ENCODE measurements at regions not wholly inside any gene's neighbourhood (a gene's known extent, or its start where the extent isn't known, plus 50 kb on each side); places are given as distances from the start of the nearest gene placed in this dataset.
"Not testable (repeated sequence)": the region's sequence is repeated elsewhere in the genome, so short reads cannot be mapped to it uniquely, and the experiment has no call there.

DNA sequence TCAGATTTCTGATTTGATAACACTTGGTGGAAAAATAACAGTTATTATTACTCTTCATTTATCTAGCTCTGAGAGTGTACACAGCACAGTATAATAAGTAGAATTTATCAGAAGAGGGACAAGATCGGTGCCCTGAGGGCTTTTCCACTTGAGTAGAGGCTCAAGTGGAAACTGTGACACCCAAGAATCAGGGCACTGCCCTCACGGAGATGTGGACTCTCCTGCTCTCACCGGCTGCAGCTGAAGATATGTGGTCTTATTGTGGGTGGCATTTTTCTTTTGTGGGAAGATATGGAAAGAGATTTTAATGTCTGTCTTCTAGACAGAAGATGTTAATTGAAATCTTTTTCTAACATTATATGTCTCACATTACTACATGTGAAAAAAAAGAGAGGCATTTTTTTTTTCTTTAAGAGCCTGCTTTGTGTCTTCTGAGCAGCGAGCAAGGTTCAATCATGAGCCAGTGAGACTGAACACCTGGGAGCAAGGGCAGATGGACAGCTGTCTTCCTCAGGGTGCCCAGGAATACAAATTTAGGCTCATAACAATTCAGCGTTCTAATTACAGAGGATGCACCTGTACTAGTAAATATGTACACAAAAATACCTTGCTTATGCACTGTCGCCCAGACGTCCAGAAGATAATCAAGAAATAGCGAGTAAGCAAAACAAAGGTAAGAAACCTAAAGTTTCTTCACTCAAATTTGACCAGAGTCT lies 1098.2 kb upstream of the FANCL start:
- DNase-seq (ENCODE audit: low read depth) = no peak

DNA sequence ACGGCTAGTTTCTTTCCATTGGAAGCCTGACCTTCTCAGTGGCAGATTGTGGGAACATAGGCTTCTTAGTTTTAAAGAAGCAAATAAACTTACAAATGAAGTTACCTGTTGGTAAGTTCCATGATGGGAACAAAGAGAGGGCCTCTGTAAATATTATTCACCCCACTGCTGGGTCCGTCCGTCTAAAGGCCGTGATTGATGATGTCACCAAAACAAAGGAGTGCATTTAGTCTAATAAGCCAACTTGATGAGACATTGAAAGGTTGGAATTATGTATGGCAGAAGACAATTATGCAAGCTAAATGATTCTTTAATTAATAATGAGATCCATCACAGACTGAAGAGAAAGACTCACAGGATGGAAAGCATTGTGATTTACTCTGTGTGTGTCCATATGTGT lies 1091.9 kb upstream of the FANCL start:
- DNase-seq (ENCODE audit: low read depth) = no peak

DNA sequence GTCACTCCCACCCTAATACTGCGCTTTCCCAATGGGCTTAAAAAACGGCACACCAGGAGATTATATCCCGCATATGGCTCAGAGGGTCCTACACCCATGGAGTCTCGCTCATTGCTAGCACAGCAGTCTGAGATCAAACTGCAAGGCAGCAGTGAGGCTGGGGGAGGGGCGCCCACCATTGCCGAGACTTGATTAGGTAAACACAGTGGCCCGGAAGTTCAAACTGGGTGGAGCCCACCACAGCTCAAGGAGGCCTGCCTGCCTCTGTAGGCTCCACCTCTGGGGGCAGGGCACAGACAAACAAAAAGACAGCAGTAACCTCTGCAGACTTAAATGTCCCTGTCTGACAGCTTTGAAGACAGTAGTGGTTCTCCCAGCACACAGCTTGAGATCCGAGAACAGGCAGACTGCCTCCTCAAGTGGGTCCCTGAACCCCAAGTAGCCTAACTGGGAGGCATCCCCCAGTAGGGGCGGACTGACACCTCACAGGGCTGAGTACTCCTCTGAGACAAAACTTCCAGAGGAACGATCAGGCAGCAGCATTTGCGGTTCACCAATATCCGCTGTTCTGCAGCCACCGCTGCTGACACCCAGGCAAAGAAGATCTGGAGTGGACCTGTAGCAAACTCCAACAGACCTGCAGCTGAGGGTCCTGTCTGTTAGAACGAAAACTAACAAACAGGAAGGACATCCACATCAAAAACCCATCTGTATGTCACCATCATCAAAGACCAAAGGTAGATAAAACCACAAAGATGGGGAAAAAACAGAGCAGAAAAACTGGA lies 1085.6 kb upstream of the FANCL start:
- not testable (repeated sequence) for DNase-seq (ENCODE audit: low read depth)

DNA sequence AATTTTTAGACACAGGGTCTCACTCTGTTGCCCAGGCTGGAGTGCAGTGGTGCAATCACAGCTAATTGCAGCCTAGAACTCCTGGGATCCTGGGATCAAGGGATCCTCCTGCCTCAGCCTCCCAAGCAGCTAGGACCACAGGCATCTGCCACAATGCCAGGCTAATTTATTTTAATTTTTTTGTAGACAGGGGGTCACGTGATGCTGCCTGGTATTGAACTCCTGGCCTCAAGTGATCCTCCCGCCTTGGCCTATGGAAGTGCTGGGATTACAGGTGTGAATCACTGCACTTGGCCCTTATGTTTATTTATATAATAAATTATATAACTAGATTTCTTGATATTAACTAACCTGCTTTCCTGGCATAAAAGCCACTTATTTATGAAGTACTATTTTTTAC lies 1081.7 kb upstream of the FANCL start:
- no peak for DNase-seq (ENCODE audit: low read depth)

DNA sequence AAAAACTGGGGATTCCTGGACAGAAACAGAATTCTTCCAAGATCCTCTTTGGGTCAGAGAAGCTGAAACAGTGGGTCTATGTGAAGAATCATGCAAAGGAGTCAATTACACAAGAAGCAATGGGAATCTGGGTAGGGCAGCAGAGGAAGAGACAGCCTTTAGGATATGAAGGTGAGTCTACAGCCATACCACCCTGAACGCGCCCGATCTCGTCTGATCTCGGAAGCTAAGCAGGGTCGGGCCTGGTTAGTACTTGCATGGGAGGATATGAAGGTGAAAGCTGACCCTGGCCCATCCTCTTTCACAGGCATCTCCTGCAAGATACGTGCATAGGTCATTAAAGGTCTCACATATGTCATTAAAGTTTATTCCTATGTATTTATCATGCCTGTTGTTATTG lies 1080.9 kb upstream of the FANCL start:
- DNase-seq (ENCODE audit: low read depth) = no peak

DNA sequence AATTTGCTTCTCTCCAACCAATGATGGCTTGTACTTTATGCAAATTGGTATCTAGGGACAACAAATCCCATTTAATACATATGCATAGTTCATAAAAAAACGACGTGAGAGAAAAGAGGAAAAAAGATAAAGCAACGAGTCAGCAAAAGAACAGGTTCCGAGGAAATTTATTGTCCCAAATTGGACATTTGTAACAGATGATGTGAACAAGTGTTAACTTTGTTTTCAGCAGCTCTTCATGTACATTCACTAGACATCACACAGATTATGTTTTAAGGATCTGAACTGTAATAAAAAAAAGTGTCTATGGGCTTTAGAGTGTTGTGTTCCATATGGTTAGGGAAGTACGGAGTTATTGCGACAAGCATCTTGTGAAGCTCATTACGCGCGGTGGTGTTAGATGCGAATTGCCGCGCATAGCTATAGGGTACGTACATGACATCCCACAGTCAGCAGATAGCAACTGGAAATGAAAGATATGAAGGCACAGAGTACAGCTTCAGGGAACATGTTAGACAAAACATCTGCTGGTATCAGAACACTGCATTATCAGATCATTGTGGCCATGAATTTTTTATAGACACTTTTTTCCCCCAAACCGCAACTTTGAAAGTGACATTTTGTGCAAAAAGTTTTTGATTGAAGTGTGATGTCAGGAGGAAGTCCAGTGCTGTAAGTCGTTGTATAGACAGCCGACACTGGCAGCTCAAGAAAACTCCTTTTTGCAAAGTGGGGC lies 1073.1 kb upstream of the FANCL start:
- DNase-seq (ENCODE audit: low read depth) = no peak

DNA sequence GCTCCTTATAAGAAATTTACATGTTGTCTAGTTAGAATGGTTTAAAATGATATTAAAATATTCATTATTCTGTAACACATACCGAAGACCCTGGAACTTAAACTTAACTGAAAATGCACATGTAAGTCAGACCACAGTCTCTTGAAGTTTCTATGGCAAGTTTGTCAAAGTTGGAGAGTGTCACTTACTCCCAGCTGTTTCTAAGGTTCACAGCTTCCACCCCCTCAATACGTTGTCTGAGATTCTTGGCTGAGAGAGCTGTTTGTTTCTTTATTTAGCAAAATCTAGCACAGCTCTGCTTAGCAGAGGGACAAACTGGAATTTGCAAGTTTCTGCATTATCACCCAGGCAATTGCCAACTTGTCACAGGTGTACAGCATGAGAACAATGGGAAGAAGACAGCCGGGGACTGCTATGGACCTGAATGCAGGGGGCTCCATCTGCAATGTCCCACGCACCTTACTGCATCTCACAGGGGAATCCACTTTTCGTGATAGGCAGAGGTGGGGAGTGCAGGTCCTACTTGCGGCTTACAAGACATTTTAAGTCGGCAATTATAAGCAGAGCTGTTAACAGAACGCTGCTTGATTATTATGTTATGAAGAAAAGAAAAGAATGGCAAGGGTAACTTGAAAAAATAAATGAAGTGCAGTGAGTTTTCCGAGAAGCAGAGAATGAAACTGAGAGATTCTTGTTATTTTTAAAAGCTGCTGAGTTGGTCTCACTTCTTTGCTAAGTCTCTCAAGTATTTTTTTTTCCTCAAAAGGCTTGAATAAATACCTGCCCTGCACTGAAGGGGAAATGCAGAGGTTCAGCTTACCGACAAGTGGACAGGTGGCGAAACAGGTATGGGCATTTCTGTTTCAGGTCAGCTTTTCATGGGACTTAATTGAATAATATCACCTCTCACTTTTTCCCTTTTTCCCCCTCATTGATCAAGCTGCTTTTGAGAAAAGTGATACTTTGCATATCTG lies 1072.1 kb upstream of the FANCL start:
- DNase-seq (ENCODE audit: low read depth) = no peak

DNA sequence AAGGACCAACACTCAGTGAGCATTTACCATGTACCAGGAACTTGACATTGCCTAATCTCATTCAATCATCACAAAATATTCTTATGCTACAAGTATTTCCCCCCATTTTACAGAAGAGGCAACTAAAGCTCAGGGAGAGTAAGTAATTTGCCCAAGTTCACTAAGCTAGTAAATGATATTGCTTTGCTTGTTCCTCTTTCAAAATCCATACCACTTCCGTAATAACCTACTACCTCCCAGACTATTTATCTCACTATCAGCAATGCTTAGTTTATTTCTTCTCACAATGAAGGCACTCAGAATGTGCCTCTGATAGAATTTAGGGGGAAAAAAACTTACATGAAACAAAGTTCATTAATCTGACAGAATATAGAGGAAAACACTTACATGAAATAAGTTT lies 1070.9 kb upstream of the FANCL start:
- no peak for DNase-seq (ENCODE audit: low read depth)

DNA sequence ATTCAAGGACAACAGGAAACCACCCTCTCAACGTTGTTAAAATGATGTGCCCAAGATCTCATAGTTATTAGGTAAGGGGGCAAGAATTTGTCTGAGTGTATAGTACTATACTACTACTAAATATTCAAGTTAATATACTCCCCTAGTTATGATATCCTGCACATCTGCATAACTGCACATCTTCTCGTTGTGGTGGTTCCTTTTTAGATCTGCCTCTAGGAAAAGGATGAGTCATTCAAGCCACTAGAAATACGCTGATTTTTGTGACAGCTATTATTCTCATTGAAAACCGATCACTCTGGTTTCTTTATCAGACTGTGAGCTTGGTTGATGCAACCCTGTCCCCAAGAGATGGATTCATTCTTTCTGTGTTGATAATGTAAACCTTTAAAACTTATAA lies 1067.0 kb upstream of the FANCL start:
- no peak for DNase-seq (ENCODE audit: low read depth)

DNA sequence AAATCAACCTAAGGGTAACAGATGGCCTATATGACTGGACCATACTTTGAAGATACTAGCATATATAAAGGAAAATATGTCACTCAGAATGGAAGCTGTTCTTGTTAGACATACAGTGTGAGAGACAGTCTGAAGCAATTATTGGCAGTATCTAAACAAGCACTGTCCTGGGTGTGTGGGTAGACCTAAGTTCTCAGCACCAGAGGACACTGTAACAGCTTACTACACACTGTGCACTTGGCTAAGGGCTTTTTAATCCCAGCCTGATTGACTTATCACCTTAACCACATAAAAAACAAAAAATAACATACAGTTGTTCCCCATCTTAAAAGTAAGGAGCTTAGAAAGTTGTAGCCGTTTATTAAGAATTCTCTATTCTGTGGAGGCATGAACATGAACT lies 1066.1 kb upstream of the FANCL start:
- no peak for DNase-seq (ENCODE audit: low read depth)

DNA sequence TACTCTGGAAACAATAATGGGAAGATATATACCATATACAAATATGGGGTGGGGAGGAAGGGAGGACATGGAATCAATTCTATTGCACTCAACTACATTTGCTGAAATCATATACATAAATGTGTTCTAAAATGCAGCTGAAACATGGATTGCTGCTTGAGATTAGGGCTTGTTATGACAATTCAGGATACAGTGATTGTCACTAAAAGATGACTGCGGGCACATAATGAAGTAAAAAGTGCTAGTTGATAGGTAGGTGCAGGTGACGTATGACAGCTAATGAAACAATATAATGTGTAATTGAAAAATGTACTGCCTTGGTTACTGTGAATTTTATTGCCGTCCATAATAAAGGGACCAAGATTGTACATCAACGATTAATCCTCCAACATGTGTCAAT lies 1062.1 kb upstream of the FANCL start:
- DNase-seq (ENCODE audit: low read depth) = no peak

DNA sequence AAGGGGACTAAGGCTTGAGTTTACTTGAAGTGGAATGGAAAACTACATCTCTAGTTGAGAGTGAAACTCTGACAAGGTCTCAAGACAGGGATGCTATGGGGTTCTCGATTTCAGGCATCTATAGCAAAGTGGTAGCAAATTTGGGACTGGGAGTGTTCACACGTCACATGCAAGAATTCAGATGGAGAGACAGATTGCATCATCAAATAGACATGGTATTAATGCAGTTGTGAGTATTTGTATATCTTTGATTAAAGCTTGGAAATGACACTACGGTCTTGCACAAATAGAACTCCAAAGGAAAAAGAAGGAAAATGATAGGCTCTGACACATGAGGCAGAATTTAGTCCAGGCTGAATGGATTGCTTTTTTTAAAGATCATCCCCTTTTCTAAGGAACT lies 1061.6 kb upstream of the FANCL start:
- no peak for DNase-seq (ENCODE audit: low read depth)

DNA sequence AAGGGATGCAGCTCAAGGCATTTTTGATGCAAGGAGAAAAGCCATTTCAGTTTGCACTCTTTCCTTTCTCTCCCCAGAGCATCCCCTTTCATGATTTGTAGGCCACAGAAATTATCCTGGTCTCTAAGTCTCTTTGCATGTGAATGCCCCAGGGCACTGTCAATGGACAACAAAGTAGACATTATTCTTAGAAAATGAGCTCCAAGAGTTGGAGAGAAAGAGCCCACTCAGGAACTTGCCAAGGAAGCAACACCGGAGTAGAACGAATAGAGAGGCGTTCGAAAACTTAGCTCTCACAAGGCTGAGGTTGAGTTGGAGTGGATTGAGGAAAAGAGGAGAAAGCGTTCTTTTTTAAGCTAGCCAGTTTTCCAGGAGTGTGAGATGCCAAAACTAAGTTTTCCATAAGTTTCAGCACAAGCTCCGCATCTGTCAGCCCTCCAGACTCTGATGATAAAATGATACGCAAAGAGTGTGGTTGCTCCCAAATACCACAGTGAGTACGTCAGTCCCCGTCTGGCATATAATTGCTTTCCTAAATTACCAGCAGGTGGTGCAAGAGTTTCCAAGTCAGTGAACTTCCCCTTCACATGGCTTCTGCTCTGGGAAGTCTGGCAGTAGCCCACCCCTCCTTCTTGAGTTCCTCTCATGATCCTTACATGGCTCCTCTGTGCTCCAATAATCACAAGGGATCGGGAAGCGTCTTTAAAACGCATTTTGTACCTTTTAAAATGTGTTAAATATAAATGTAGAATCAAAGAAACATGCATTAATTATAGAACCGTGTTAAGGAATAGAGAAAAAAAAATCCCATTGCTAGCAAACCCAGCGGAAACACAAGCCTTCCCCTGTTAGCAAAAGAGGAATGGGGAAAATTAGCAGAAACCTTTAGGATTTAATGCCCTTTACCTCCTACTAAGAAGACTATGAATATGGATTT lies 1060.6 kb upstream of the FANCL start:
- DNase-seq (ENCODE audit: low read depth) = peak; percentile 60

DNA sequence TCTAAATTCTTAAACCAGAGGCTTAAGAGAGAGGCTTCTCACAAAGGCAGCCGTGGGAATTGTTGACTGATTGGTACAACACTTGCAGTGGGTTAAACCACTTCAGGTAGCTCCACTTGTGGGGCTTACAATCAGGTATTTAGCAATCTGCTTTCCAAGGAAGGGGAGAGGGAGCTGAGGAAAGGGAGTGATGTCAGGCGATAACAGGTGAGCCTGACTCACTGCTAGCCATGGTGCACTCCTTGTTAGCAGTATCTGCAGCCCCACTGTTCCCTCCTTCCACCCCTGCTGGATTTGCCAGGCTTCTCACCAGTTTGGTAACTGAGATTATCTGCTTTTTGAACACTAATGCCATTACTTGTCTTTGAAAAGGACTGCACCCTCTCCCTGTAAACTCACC lies 1056.7 kb upstream of the FANCL start:
- DNase-seq (ENCODE audit: low read depth) = no peak

DNA sequence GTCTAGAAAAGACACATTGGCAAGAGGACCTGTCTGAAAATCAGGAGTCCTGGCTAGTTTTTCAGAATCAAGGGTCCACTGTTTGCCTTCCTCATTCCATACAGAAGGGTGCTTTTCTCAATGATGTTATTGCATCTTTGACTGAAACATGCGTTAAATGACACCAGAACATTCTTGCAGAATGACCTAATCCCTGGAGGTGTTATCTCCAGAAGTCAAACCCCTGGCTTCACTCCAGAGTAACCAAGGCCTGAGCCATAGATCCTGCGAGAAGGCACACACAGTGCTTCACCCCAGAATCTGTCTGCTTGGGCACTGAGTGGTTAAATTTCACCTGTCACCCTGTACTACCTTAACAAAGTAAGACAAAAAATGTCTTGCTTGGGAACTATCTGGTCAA lies 1055.2 kb upstream of the FANCL start:
- no peak for DNase-seq (ENCODE audit: low read depth)

DNA sequence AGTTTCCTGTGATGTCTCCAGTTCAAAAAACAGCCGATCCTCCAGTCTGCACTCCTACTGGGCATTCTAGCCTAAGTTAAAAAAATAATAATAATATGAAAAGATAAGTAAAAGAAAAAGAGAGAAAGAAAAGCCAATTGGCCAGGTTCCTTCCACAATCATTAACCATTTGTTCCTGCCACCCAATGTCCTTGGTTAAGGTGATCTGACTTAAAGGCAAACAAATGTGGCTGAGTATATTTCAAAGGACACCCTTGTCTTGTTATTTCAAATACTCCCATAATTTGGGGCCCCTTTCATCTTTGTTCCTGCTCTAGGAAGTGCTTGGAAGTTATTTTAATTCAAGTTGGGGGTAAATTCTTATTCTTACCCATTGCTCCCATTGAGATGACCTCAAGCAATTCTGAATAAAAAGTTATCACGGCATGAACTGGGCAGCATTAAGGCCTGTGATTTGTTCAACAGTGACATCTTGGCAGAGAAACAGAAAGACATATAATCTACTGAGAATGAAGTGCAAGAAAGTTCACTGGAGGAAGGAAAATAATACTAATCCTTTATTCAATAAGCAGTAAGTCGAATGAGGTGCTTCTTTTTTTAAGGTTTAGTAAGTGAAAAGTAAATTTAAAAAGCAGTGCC lies 1054.5 kb upstream of the FANCL start:
- no peak for DNase-seq (ENCODE audit: low read depth)

DNA sequence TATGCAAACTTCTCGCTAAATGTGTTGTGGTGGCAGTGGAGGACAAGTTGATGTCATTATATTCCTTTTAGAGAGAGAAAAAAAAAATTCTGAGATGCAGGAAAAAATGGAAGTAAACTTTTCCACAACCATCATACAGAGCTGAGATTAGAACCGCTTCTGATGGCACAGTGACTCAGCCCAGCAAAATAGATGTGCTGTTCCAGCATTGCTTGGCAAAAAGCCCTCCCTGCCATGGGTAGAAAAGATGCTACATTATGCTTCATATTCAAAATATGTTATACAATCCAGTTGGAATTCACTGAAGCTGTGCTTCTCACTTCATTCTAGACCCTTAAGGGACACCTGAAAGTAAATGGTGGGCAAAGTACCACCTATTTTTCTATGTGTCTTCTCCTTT lies 1047.6 kb upstream of the FANCL start:
- no peak for DNase-seq (ENCODE audit: low read depth)

DNA sequence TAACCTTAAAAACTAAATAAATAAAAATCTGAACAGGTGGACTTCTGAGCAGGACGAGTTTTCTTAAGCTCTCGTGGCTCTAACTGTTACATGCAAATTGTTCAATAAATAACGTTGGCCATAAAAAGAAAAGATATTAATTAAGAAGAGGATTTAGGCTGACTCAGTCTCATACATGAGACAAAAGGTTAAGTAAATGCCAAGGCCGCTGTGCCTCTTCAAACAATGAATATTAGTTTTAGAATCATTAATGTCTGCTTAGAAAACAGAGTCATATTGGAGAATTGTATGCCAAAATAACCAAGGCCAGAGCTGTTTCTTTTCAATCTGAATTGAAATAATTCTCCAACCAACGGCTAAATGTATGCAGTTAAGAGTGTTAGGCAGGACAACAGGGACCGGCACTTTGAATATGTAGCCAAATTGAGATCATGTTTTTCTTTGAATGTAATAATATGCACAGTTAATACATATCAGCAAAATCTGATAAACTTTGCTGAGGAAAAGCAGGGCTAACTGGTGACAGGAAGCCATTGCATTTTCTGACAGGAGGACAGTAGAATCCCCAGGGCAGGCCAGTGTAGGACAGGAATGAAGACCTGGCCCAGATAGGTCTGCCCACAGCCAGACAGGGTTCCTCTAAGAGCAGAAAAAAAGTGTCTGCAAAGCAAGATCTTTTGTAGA lies 1041.4 kb upstream of the FANCL start:
- no peak for DNase-seq (ENCODE audit: low read depth)

DNA sequence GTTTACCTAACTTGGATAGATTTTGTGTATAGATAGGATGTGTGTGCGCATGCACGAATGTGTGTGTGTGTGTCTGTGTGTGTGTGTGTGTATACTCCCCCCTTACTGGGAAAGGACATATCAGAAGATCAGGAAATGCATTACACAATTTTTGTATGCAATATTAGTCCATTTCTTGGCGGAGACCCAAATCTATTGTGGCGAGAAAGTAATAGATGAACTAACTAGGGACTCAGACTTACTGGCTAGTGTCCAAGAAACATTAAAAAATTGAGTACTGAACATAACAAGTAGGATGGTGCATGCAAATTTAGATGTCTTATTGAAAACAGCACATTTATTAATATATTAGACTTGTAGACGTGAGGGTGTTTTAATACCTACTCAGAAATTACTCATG lies 1036.5 kb upstream of the FANCL start:
- no peak for DNase-seq (ENCODE audit: low read depth)
